HK-2 (cell line): ENCODE measurements at regions not wholly inside any gene's neighbourhood (a gene's known extent, or its start where the extent isn't known, plus 50 kb on each side); places are given as distances from the start of the nearest gene placed in this dataset.

Experiments used
- DNase-seq: peaks from one replicate; pipeline ENCODE4 v3.0.0-alpha.2; 2018; ENCODE audit not compliant: unreplicated experiment

DNA sequence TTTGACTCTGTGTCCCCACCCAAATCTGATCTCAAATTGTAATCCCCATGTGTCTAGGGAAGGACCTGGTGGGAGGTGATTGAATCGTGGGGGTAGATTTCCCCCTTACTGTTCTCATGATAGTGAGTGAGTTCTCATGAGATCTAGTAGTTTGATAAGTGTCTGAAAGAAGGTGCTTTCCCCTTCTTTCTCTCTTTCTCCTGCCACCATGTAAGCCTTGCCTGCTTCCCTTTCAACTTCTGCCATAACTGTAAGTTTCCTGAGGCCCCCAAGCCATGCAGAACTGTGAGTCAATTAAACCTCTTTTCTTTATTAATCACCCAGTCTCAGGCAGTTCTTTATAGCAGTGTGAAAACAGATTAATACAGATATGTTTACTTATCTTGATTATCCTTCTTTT, 266.5 kb upstream of the GYPC start:
- DNase-seq, result no peak

DNA sequence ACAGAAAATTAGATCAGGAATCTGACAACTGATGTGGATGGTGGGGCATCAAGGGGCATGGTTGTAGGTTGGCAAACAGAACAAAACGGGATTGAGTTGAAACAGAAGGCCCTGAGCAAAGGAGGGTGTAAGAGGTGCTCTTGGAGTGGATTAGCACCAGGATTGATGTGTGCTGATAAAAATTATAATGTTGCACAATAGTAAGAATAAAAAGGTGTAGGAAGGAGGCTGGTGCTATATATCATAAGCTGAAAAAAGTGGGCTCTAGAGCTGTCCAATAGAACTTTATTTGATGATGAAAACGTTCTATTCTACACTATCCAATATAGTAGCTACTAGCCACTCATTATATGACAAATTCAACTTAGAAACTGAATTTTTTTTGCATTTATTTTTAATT, 263.1 kb upstream of the GYPC start:
- DNase-seq, result no peak

DNA sequence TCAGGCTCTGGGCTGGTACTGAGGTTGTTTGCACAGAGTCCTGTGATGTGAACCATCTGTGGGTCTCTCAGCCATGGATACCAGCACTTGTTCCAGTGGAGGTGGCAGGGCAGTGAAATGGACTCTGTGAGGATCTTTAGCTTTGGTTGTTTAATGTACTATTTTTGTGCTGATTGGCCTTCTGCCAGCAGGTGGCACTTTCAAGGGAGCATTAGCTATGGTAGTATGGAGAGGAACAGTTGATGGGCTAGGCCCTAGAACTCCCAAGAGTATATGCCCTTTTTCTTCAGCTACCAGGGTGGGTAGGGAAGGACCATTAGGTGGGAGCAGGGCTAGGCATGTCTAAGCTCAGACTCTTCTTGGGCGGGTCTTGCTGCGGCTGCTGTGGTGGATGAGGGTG, 257.0 kb upstream of the GYPC start:
- no peak for DNase-seq

DNA sequence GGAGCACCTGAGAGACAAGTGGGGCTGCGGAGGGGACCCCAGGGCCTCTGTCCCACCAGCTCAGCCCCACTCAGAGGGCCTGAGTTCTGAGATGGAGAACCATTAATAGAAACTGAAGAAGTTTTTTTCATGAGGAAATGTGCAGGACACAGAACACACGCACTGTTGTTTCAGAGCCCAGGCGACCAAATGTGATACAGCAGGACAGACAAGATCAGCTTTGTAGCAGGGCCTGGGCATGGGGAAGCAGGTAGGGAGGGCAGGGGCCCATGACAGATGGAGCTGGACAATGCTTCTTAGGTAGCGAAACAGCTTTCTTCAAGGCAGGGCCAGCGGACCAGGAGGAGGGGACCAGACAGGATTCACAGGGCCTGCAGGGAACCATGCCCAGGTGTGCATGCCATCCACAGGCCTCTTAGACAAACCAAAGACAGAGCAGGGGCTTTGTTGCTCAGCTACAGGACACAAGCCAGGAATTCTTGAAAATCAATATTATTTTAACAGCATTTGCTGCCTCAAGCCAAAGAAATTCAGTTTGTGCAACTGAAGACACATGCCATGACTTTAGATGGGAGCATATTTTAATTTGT, 252.8 kb upstream of the GYPC start:
- no peak for DNase-seq

DNA sequence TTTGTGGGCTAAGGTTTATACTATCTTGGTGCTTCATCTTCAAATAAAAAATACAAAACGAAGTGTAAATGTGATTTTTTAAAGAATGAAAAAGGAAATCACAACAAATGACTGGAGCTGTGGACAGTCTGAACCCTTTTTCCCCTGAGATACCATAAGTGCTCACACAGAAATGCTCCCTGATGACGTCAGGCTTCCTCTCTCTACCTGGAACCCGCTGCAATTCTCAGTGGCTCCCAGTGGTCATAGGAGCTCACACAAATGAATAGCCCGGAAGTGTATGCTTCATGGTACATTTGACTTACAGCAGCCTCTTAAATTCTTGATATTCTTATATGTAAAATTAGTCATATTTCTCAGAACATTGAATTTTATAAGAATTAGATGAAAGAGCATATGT, 249.7 kb upstream of the GYPC start:
- no peak for DNase-seq

DNA sequence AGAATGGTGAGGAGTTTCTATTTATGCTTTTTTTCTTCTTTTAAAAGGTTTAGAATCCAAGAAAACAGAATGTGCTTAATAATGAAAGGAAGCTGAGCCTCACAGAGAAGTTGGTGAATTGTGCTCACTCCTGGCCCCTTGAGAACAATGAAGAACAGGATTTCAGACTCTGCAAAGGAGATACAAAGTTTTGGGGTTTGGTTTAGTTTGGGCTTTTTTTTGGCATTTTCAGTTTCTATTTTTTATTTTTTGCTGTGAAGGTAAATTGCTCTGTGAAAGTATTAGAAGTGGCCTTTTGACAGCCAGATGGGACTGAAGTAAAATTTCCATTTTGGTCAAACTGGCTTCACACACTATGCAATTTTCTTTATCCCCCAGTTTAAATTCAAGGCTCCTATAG, 247.3 kb upstream of the GYPC start:
- DNase-seq, result no peak

DNA sequence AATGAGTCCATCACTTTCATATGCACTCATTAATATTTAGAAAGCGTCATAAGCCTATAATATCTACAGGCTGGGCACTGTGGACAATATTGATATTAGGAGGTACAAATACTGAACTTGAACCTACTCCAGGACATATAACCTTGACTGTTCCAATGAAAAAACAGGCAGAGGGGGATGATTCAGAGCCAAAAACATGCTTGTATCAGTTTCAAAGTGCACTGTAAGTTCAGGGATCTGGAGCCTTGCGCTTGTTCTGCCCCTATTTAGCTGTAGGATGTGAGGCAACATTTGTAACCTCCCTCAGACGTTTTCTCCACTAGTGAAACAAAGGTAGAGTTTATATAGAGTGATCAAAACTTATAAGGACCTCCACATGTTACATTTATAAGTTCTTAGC, 246.1 kb upstream of the GYPC start:
- DNase-seq, result no peak

DNA sequence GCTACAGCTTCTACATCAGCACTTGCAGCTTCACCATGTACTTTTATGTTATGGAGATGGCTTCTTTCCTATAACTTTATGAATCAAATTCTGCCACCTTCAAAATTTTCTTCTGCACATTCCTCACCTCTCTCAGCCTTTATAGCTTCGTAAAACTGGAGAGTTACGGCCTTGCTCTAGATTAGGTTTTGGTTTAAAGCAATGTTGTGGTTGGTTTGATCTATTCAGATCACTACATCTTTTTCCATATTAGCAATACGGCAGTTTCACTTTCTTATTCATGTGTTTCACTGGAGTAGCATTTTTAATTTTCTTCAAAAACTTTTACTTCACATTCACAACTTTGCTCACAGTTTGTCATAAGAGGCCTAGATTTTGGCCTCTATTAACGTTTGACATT, 242.9 kb upstream of the GYPC start:
- DNase-seq, result no peak

DNA sequence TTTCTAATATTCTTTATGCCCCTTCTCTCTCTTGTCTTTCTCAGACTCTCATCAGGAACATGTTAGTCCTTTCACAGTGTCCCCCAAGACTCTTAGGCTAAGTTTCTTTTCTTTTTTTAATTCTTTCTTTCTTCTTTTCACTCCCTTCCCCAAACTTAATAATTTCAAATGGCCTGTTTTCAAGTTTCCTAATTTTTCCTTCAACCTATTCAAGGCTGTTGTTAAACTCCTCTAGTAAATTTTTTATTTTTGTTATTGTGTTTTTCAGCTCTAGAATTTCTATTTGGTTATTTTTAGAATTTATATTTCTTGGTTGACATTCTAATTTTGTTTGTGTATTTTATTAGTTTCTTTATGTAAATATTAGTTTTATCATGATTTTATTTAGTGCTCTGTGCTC, 236.6 kb upstream of the GYPC start:
- DNase-seq, result no peak

DNA sequence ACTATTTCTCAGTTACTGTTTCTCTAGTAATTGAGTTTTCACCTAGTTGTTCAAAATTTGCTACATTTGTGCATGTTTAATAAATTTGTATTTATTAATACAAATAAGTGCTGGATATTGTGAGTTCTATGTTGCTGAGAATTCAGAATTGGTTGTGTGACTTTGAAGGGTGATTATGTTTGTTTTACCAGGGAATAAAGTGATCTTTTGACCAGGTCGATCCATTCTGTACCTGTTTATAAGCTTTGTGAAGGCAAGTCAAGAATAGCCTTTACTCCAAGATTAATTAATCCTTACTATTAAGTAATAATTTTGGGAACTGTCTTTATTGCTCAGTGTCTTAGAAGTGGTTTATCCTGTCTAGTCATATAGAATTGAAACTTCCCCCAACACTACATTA, 230.0 kb upstream of the GYPC start:
- no peak for DNase-seq

DNA sequence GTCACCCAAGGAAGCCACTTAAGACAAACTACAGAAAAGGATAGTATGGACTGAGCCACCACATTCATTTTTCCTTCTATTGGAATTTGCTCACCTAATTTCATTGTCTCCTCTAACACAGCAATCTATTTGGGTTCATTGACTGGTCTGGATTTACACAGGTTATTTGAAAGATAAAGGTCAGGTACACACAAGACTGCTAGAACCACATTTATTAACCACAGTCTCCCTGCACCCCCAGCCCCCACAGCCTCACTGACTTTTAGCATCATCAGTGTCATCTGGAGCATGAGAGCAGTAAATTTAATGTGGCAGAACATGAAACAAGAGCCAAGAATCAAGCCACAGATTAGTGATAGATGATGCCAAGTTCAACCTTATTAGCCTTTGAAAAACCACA, 226.9 kb upstream of the GYPC start:
- no peak for DNase-seq

DNA sequence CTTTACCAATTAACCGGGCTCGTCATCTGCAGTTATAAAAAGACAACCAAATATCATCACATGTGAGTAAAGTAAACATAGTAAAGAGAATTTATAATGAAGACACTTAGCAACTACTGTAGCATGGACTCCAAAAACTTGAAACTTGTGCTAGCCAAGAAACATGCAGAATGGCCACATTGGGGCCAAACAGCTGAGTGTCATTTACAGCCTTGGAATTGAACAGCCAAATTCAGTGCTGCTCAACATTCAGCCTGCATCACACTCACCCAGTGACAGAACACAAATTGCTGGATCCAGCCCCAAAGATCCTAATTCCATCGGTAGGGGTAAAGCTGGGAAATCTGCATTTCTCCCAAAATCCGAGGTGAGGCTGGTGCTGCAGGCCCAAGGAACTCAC, 224.8 kb upstream of the GYPC start:
- DNase-seq, result no peak

DNA sequence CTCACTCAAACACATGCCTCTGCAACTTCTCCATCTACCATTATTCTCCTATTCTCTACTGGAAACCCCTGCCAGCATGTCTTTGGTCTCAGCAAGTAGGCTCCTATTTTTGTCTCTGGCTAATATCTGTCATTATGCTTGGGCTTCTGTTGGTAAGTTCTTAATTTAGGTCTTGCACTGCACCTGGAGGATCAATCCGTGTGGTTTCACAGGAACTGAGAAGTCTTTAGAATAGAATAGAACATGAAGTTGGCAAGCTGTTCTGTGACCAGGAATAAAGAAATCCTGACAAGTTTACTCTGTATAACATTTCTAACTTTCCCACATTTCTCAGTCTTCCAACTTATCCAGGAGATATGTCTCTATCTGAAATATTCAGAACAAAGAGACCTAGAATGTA, 219.5 kb upstream of the GYPC start:
- DNase-seq, result no peak

DNA sequence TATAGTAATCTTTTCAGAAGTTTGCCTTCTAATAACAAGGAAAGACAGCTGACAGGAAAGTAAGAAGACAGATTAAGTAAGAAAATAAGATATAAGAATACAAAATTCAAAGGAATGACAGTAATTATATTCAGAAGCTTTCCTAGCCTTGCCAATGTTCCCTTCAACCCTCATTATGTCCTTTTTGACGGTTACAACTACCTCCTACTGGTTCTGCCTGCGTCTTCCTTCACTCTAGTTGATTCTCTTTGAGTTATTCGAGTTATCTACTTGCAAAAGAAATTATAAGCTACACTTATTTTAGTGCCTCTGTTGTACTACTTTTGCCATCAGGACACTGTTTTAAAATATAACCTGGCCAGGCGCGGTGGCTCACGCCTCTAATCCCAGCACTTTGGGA, 218.9 kb upstream of the GYPC start:
- DNase-seq, result no peak

DNA sequence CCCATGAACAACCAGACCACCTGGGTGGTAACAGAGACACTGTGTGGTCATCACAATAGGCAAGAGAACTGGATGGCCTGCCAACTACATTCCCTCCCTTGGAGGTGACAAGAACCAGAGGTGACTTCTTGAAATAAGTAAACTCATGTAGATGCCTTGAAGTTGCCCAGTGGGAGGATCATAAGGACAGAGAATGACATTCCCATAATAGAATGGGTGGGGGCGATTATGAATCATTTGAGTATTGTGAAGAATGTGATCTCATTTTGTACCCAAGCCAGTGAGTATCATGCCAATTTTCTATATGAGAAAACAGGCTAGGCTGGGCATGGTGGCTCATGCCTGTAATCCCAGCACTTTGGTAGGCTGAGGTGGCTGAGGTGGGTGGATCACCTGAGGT, 211.4 kb upstream of the GYPC start:
- DNase-seq, result no peak

DNA sequence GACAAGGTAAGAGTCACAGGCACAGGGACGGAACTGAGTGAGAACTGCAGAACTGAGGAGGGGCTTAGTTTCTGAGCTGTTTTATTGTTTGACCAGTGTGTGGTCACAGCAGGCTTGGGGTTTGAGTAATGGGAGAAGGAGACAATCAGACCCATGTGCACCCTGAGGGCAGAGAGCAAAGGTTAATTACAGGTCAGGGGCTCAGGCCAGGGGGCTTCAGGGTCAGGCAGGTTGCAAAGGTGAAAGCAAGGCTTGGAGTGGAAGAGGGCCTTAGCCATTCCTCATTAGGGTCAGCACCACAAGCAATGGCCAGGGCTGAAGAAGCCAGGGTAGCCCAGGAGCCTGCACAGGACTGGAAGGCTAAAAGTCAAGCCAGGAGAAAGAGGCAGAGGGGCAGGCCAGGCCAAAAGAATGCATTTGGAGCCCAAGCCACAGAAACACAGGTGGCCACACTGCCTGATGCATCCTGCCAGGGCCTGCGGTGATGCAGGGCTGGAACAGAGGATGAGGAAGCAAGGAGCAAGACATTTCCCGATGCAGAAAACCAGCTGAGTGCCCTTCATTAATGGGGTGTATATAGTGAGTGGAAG, 209.8 kb upstream of the GYPC start:
- no peak for DNase-seq

DNA sequence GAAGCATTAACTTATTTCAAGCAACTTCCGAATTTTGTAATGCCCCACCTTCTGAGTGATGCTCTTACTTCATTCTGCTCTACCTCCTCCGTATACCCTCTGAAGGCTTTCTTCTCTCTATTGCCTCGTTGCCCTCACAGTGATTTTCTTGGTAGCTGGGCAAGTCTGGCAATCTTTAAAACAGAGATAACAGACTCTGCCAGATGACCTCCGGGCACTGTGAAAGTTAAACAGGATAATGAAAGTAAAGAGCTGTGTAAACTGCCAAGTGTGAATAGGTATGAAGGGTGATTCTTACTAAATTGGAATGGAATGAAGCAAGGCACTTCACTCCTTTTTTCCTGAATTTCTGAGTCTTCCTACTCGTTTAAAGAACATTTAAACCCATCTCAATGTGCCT, 207.3 kb upstream of the GYPC start:
- DNase-seq, result no peak

DNA sequence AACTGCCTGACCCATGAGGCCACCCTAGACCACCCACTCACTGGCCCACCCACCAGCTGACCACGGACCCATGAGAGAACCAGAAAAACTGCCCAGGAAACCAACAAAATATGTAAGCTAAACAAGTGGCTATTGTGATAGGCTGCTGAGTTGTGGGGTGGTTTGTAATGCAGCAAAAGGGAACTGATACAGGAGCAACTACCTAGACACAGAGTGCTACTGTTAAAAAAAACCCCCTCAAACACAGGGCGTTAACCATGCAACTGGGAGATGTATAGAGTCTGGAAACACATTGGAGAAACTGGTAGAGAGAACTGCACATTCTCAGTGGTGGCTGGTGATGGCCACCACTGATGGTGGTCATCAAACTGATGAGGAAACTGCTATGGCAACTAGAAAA, 206.3 kb upstream of the GYPC start:
- no peak for DNase-seq

DNA sequence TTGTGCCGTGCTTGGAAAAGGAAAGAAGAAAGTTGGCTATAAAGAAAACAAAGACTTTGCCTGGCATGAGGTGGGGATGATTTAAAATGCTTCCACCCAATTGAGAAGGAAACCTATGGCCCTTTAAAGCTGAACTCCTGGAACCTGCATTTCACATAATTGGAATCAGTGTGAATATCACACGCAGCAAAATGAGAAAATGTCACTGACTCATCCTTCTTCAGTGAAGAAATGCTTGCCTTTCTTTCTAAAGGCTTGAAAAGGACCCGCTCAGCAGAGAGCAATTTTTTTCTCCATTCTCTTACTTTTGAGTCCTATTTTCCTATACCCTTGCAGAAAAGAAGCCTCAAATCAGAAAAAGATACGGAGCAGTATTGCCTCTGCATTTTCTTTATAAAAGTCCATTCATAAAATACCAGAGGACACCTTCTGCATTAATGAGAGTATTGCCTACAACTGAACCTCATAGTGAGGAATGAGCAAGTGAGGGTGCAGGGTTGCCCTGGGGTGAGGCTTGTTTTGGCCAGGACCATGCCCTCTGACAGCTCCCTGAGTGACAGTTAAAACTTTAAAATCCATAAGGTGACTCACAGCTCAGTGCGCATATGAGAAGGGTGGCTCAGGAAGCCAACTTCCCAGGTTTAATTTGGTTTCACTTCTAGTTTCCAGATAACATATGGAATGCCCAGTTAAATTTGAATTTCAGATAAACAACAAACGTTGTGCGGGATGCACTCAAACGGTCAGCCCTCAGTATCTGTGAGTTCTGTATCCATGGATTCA, 191.9 kb upstream of the GYPC start:
- no peak for DNase-seq

DNA sequence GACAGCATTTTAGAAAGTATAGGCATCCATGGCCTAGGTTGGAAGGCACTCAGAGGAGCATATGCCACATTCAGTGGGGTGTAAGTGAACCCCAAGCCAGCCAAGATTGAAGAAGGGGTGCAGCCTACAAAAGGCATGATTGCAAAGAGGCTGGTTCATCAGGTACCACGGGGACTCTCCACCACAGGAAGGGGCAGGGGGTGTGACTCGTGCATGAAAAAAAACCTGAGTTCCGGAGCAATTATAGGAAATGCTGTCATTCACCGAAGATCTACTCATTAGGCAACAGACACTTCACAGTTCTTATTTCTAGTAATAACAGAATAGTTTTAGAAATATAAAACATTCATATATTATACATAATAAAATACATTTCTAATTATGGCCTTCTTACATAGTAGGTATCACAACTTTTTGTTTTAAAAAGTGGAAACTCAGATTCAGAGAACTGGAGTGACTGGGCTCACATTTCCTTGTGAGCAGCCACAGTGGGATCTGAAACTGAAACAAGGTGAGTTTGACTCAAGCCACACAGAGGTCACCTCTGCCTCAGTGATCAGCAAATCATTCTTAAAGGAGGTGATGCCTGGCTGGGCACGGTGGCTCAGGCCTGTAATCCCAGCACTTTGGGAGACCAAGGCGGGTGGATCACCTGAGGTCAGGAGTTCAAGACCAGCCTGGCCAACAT, 188.4 kb upstream of the GYPC start:
- DNase-seq, result no peak

DNA sequence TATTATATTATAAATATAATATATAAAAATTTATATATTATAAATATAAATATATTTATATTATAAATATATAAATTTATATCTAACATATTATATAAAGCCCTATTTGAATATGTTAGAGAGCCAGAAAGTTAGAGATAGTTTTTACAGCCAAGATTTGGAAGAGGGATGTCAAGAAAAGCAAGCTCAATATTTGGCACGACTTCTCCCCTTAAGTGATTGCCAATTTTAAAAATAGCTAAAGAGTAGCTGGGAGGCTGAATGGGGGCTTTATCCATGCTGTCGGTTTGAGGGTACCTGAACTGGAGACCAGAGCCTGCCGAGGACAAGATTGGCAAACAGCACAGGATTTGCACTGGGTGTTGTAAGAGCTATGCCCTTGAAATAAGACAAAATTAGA, 180.9 kb upstream of the GYPC start:
- DNase-seq, result no peak

DNA sequence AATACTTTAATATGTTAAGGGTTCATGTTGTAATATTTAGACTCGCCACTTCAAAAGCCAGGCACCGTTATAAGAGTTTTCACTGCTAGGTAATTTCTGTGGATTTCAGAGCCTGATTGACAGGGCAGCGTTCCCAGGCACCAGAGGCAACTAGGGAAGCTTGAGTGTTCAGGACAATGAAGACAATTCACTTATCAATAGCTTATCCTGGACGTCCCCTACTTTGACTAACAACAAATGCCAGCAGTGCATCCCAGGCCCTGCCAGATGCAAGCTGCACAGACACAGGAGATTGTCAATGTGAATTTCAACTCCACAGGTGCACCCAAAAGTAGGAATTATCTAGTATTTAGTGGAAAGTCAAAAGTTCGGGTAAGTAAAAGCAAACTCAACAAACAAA, 179.3 kb upstream of the GYPC start:
- DNase-seq, result no peak

DNA sequence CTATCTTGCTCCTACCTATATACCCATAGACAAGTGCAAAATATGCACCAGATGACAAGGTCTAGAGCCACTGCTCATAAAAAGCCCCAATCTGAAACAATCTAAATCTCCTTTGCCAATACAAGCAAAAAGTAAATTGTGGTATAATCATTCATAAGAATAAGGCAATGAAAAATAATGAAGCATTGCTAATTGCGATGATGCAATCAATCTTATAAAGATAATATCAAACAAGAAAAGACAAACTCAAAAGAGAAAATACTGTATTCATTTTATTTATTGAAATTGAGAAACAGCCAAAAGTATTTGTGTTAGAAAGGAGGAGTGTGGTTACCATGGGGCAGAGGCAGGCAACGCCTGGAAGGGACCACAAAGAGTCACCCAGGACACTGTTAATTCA, 175.9 kb upstream of the GYPC start:
- no peak for DNase-seq
